ENCODE measurements at regions not wholly inside any gene's neighbourhood (a gene's known extent, or its start where the extent isn't known, plus 50 kb on each side); places are given as distances from the start of the nearest gene placed in this dataset.

GRCh38 chr2:217643789-217644301 lies 358.9 kb downstream of the TNS1 start:
- DNase-seq = no peak
- H3K36me3 Mint-ChIP-seq (ENCODE audit: low read depth) = no peaks in the 10 kb centered on the region
- no peaks in the 10 kb centered on the region for H3K4me1 Mint-ChIP-seq
- ChIA-PET POLR2A (no interaction called here), CTCF (interaction anchor here (0.7 kb wide), 1 partner anchor 21 kb away, joined by 3 read pairs; no protein-coding TSS in a partner anchor)
- H3K27me3 Mint-ChIP-seq = no peaks in the 10 kb centered on the region
- H3K4me3 Mint-ChIP-seq = no peak overlapping the region
- H3K9me3 Mint-ChIP-seq = no peaks in the 10 kb centered on the region
- H3K27ac Mint-ChIP-seq = no peak overlapping the region
- no peak for TF ChIP-seq CTCF (IDR thresholded peaks at IDR 0.05)
- ATAC-seq (ENCODE audit: low read depth) = no peak
- intact Hi-C loops (cut with micrococcal nuclease) = no loop called here

- H3K27me3 Mint-ChIP-seq = peaks cover 1% of the 10 kb centered on the region
- no peaks in the 10 kb centered on the region for H3K36me3 Mint-ChIP-seq (ENCODE audit: low read depth)
- no peaks in the 10 kb centered on the region for H3K9me3 Mint-ChIP-seq
- POLR2A ChIA-PET = no interaction called here
- intact Hi-C loops (cut with micrococcal nuclease) = no loop called here
- H3K4me1 Mint-ChIP-seq = no peaks in the 10 kb centered on the region
- no peak for TF ChIP-seq CTCF (IDR thresholded peaks at IDR 0.05)
- DNase-seq (no peak), ATAC-seq (ENCODE audit: low read depth) (no peak)
- CTCF ChIA-PET = no interaction called here
- H3K4me3 Mint-ChIP-seq = no peak overlapping the region
- no peak overlapping the region for H3K27ac Mint-ChIP-seq
Observed at GRCh38 chr2:217642944-217643343, 359.9 kb downstream of the TNS1 start.

- no peak for TF ChIP-seq CTCF (IDR thresholded peaks at IDR 0.05)
- H3K36me3 Mint-ChIP-seq (ENCODE audit: low read depth) = no peaks in the 10 kb centered on the region
- POLR2A ChIA-PET = no interaction called here
- peaks cover 4% of the 10 kb centered on the region for H3K27me3 Mint-ChIP-seq
- ATAC-seq (ENCODE audit: low read depth) = no peak
- DNase-seq = no peak
- no peak overlapping the region for H3K27ac Mint-ChIP-seq
- no peaks in the 10 kb centered on the region for H3K4me1 Mint-ChIP-seq
- no peaks in the 10 kb centered on the region for H3K9me3 Mint-ChIP-seq
- H3K4me3 Mint-ChIP-seq = no peak overlapping the region
- intact Hi-C loops (cut with micrococcal nuclease) = no loop called here
- CTCF ChIA-PET = no interaction called here
Observed at GRCh38 chr2:217641960-217642359, 360.8 kb downstream of the TNS1 start.

GRCh38 chr2:217639481-217639880 lies 363.3 kb downstream of the TNS1 start:
- intact Hi-C loops (cut with micrococcal nuclease) = no loop called here
- CTCF ChIA-PET = no interaction called here
- ATAC-seq (ENCODE audit: low read depth) (no peak), DNase-seq (no peak)
- Mint-ChIP-seq H3K4me1 (no peaks in the 10 kb centered on the region), H3K4me3 (no peak overlapping the region), H3K36me3 (ENCODE audit: low read depth) (no peaks in the 10 kb centered on the region), H3K9me3 (no peaks in the 10 kb centered on the region), H3K27ac (no peak overlapping the region), H3K27me3 (peaks cover 6% of the 10 kb centered on the region)
- POLR2A ChIA-PET = no interaction called here
- no peak for TF ChIP-seq CTCF (IDR thresholded peaks at IDR 0.05)

GRCh38 chr2:217638533-217638932 lies 364.3 kb downstream of the TNS1 start:
- DNase-seq (no peak), ATAC-seq (ENCODE audit: low read depth) (no peak)
- no peaks in the 10 kb centered on the region for H3K9me3 Mint-ChIP-seq
- no peaks in the 10 kb centered on the region for H3K4me1 Mint-ChIP-seq
- no peak overlapping the region for H3K27ac Mint-ChIP-seq
- POLR2A ChIA-PET = no interaction called here
- TF ChIP-seq CTCF (IDR thresholded peaks at IDR 0.05) = no peak
- intact Hi-C loops (cut with micrococcal nuclease) = no loop called here
- H3K36me3 Mint-ChIP-seq (ENCODE audit: low read depth) = no peaks in the 10 kb centered on the region
- no peak overlapping the region for H3K4me3 Mint-ChIP-seq
- CTCF ChIA-PET = no interaction called here
- H3K27me3 Mint-ChIP-seq = peaks cover 6% of the 10 kb centered on the region

Measured in activated B cell treated with CpG ODN at 0.5 μM for 24 hours (primary cell).